ENCODE measurements at regions not wholly inside any gene's neighbourhood (a gene's known extent, or its start where the extent isn't known, plus 50 kb on each side); places are given as distances from the start of the nearest gene placed in this dataset.

- TF ChIP-seq HBP1 (CRISPR knock-in tag; IDR thresholded peaks at IDR 0.05) (no peak), CTCF (IDR thresholded peaks at IDR 0.05 in 2 of 3, conservative IDR thresholded peaks at IDR 0.05 in 1 of 3; ENCODE audit: insufficient read depth in 2 of 3, low read depth in 1 of 3, low read length in 3 of 3) (no peak)
Measured at GRCh38 chr11:107266455-107266854, 191.2 kb downstream of the CWF19L2 start.
